ENCODE measurements at regions not wholly inside any gene's neighbourhood (a gene's known extent, or its start where the extent isn't known, plus 50 kb on each side); places are given as distances from the start of the nearest gene placed in this dataset.

DNA sequence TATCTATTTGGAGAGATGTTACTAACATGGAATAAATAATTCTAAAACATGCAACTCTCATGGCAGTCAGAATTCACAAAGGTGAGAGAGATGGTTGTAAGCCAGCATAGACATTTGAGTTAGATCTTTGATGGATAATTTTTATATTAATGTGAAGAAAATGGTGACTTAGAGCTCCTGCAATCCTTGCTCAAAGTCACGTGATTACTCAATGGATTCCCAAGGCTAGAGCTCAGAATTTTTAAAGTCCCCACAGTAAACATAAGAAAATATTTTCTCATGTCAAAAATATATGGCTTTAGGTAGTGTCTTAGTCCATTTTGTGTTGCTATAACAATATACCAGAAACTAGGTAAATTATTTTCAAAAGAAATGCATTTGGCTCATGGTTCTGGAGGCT lies 281.5 kb upstream of the PRKD1 start:
- TF ChIP-seq SUZ12 (IDR thresholded peaks at IDR 0.05; ENCODE audit: extremely low read depth, insufficient read depth, insufficient read length): no peak
- no peak for TF ChIP-seq ZNF274 (IDR thresholded peaks at IDR 0.05; ENCODE audit: low read depth, low read length)
- TF ChIP-seq YY1 (IDR thresholded peaks at IDR 0.05; ENCODE audit: insufficient read depth, insufficient read length): no peak

All from NT2/D1 (cell line).